ACHN (cell line): ENCODE measurements at regions not wholly inside any gene's neighbourhood (a gene's known extent, or its start where the extent isn't known, plus 50 kb on each side); places are given as distances from the start of the nearest gene placed in this dataset.

ENCODE experiments used
- DNase-seq: peaks from one replicate; pipeline ENCODE4 v3.0.0-alpha.2; 2015
- in situ Hi-C: cut with HindIII; loops from 2 replicates; pipeline ENCODE4 v1.10.0; 2017; ENCODE audit warnings: low sequenced_read_pairs, low pct_ligation_motif_present, low pct_unique_long_range_greater_than_20kb

- in situ Hi-C loops = no loop called here
- no peak for DNase-seq
Observed at GRCh38 chr1:222099746-222100145, 357.9 kb upstream of the DUSP10 start.

GRCh38 chr1:222098404-222098803 is 356.5 kb upstream of the DUSP10 start:
- DNase-seq = no peak
- in situ Hi-C loops = no loop called here

GRCh38 chr1:222097588-222097987 is 355.7 kb upstream of the DUSP10 start:
- no peak for DNase-seq
- in situ Hi-C loops = no loop called here

- no peak for DNase-seq
- in situ Hi-C loops = no loop called here
Observed at GRCh38 chr1:222096883-222097282, 355.0 kb upstream of the DUSP10 start.

- no peak for DNase-seq
- in situ Hi-C loops = no loop called here
Observed at GRCh38 chr1:222096476-222096772, 354.5 kb upstream of the DUSP10 start.

GRCh38 chr1:222095606-222096475 is 354.0 kb upstream of the DUSP10 start:
- peak; percentile 47 for DNase-seq
- in situ Hi-C loops = no loop called here

- in situ Hi-C loops = no loop called here
- no peak for DNase-seq
Observed at GRCh38 chr1:222093518-222093917, 351.6 kb upstream of the DUSP10 start.

- no peak for DNase-seq
Observed at GRCh38 chr1:222090103-222090502, 348.2 kb upstream of the DUSP10 start.

GRCh38 chr1:222087221-222087920 is 345.5 kb upstream of the DUSP10 start:
- in situ Hi-C loops = no loop called here
- DNase-seq = no peak

More at GRCh38 chr1:222090103-222090502, 348.2 kb upstream of the DUSP10 start:
- in situ Hi-C loops = no loop called here

- in situ Hi-C loops = no loop called here
- no peak for DNase-seq
Observed at GRCh38 chr1:222084996-222085395, 343.1 kb upstream of the DUSP10 start.

- DNase-seq = no peak
- in situ Hi-C loops = no loop called here
Observed at GRCh38 chr1:222084048-222084447, 342.2 kb upstream of the DUSP10 start.

- in situ Hi-C loops = no loop called here
- DNase-seq = no peak
Observed at GRCh38 chr1:222081859-222082258, 340.0 kb upstream of the DUSP10 start.

- no peak for DNase-seq
- in situ Hi-C loops = no loop called here
Observed at GRCh38 chr1:222079566-222079965, 337.7 kb upstream of the DUSP10 start.

GRCh38 chr1:222077206-222077605 is 335.3 kb upstream of the DUSP10 start:
- no peak for DNase-seq
- in situ Hi-C loops = no loop called here

GRCh38 chr1:222074317-222074716 is 332.4 kb upstream of the DUSP10 start:
- DNase-seq = no peak
- in situ Hi-C loops = no loop called here

- in situ Hi-C loops = no loop called here
- DNase-seq = no peak
Observed at GRCh38 chr1:222073307-222073995, 331.6 kb upstream of the DUSP10 start.

GRCh38 chr1:222071387-222071786 is 329.5 kb upstream of the DUSP10 start:
- in situ Hi-C loops = no loop called here
- DNase-seq = no peak

- peak; percentile 88 for DNase-seq
Observed at GRCh38 chr1:222068937-222069336, 327.0 kb upstream of the DUSP10 start.

GRCh38 chr1:222068101-222068500 is 326.2 kb upstream of the DUSP10 start:
- no peak for DNase-seq
- in situ Hi-C loops = no loop called here

More at GRCh38 chr1:222068937-222069336, 327.0 kb upstream of the DUSP10 start:
- in situ Hi-C loops = no loop called here
